ENCODE measurements at regions not wholly inside any gene's neighbourhood (a gene's known extent, or its start where the extent isn't known, plus 50 kb on each side); places are given as distances from the start of the nearest gene placed in this dataset.
A peak's percentile ranks its signal among the peaks of the same experiment; 100 is the strongest.

DNA sequence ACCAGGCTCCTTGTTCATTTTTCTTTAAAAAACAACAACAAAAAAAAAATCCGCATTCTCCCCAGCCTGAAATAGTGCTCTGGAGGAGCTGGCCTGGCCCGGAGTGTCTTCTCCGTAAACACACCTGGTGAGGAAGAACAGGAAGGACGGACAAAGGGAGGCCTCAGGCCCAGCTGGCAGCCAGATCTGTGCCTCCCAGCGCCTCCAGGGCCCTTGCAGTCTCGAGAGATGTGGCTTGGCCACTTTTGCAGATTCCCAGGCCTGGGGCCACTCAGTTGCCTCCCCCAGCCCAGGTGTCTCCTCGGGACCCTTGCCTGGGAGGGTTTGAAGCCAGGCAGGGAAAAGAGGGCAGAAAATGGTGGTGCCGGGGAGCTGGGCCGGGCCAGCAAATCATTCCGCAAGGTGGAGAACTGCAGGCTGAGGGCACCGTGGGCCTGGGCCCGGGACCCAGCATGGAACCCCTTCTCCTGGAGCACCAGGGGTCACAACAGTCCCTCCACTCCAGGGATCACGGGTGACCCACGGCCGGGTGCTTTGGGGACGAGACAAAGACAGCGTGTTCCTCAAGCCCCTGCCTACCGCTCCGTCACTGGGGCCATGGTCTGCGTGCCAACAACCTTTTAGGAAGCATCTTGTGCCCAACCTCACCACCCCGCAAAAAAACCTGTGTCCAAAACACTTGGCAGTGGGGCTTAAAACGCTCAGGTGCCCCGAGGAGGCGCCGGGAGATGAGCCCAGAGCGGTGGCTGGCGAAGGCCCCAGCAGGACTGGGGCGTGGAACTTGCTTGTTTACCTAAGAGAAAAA is 67.1 kb upstream of the WNT7B start:
- H3K9me3 ChIP-seq = no peaks in the 10 kb centered on the region
- H3K27me3 ChIP-seq (ENCODE audit: insufficient read depth) = no peaks in the 10 kb centered on the region
- DNase-seq = no peak
- no peak for TF ChIP-seq FOSL2 (IDR thresholded peaks at IDR 0.05; ENCODE audit: borderline replicate concordance, low read depth)
- no peak for TF ChIP-seq TCF12 (IDR thresholded peaks at IDR 0.05)
- TF ChIP-seq, protein P1, sequence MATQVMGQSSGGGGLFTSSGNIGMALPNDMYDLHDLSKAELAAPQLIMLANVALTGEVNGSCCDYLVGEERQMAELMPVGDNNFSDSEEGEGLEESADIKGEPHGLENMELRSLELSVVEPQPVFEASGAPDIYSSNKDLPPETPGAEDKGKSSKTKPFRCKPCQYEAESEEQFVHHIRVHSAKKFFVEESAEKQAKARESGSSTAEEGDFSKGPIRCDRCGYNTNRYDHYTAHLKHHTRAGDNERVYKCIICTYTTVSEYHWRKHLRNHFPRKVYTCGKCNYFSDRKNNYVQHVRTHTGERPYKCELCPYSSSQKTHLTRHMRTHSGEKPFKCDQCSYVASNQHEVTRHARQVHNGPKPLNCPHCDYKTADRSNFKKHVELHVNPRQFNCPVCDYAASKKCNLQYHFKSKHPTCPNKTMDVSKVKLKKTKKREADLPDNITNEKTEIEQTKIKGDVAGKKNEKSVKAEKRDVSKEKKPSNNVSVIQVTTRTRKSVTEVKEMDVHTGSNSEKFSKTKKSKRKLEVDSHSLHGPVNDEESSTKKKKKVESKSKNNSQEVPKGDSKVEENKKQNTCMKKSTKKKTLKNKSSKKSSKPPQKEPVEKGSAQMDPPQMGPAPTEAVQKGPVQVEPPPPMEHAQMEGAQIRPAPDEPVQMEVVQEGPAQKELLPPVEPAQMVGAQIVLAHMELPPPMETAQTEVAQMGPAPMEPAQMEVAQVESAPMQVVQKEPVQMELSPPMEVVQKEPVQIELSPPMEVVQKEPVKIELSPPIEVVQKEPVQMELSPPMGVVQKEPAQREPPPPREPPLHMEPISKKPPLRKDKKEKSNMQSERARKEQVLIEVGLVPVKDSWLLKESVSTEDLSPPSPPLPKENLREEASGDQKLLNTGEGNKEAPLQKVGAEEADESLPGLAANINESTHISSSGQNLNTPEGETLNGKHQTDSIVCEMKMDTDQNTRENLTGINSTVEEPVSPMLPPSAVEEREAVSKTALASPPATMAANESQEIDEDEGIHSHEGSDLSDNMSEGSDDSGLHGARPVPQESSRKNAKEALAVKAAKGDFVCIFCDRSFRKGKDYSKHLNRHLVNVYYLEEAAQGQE (IDR thresholded peaks at IDR 0.05; ENCODE audit: low read depth, low read length) = no peak
- TF ChIP-seq EZH2phosphoT487 (IDR thresholded peaks at IDR 0.05; ENCODE audit: borderline replicate concordance, low read depth) = no peak
- TF ChIP-seq YY1 (IDR thresholded peaks at IDR 0.05; ENCODE audit: low read depth) = no peak
- TF ChIP-seq MEF2A (IDR thresholded peaks at IDR 0.05; ENCODE audit: borderline replicate concordance, low read depth) = no peak
- TF ChIP-seq GATA2 (CRISPR knock-in tag; IDR thresholded peaks at IDR 0.05) = no peak
- TF ChIP-seq NRF1 (IDR thresholded peaks at IDR 0.05; ENCODE audit: low read depth, low read length) = no peak
- no peak for TF ChIP-seq GABPA (IDR thresholded peaks at IDR 0.05; ENCODE audit: low read depth)
- H3K9me2 ChIP-seq = no peaks in the 10 kb centered on the region
- H3K4me2 ChIP-seq = peak overlapping the region; percentile 58; the same call in 1 of the 2 replicates
- H4K20me1 ChIP-seq (ENCODE audit: insufficient read depth) = no peaks in the 10 kb centered on the region
- ChIA-PET CTCF (interaction anchor here (0.8 to 2.9 kb wide), 4 partner anchors 7 to 49 kb away, joined by 3 to 14 read pairs (median 3); no protein-coding TSS in a partner anchor), POLR2A (no interaction called here)
- no peaks in the 10 kb centered on the region for H3K36me3 ChIP-seq (replicated peaks in 1 of 2; ENCODE audit: control insufficient read depth in 1 of 2, insufficient read depth in 2 of 2, low read length in 1 of 2)
- peaks cover 7% of the 10 kb centered on the region for H3F3A ChIP-seq (replicated peaks; ENCODE audit: insufficient read depth)
- WGBS (ENCODE audit: low lambda C conversion rate) = 88% methylated on average over 19 of the region's 28 CpGs
- H3K4me1 ChIP-seq (ENCODE audit: control insufficient read depth in 1 of 2, insufficient read depth in 2 of 2, low read depth in 1 of 2, low read length in 1 of 2) = peaks cover 0 to 24% of the 10 kb centered on the region in 2 experiments; a peak in 3 of 4 replicates
- H3K79me2 ChIP-seq (ENCODE audit: insufficient read depth) = no peaks in the 10 kb centered on the region
- peak overlapping the region; percentile 17; the same call in 1 of the 2 replicates for H3K9ac ChIP-seq
- no peak overlapping the region for H3K27ac ChIP-seq (ENCODE audit: low read depth in 2 of 2, low read length in 1 of 2)
- H3K4me3 ChIP-seq (ENCODE audit: low read depth in 2 of 2, low read length in 1 of 2) = no peak overlapping the region
- H2AFZ ChIP-seq (ENCODE audit: low read depth) = peak overlapping the region; percentile 70; the same call in 1 of the 2 replicates

DNA sequence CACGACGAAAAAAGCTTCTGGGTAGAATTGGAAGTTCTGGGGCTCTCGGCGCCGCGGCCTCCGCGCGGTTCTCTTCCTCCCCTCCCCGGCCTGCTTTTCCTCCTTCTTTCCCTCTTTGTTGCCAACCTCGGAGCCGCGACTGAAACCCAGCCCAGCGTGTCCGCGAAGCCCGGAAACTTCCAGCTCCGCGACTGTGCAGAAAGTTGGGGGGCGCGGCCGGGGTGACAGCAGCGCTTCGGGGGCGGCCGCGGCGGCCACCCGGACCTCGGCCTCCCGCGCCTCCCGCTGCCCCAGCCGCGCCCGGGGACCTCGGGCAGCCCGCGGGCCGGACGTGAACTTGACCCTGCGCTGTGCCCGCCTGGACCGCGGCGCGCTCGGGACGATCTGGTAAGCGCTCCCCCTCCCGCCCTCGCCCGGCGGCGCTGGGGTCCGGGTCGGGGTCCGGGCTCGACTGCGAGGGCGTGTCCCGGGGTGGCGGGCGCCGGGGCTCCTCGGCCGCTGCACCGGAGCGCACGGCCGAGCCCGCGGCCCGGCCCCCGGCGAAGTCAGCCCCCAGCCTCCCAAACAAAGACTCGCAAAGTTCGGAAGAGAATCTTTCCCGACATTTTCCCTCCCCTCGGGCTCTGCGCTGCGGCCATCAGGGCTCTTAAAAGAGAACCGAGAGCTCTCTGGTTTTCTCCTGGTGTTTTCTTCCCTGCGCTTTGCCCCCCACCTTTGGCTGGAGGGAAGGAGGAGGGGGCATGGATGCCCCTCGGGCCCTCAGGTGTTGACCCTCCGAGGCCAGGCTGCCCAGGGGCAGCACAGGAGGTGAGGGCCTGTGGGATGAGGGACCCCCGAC is 67.9 kb upstream of the WNT7B start:
- Histone ChIP-seq H3K9me2 (no peaks in the 10 kb centered on the region), H3F3A (replicated peaks; ENCODE audit: insufficient read depth) (peaks cover under 1% of the 10 kb centered on the region), H3K4me3 (ENCODE audit: low read depth in 2 of 2, low read length in 1 of 2) (no peak overlapping the region; a peak in 1 of 4 replicates), H3K4me1 (ENCODE audit: control insufficient read depth in 1 of 2, insufficient read depth in 2 of 2, low read depth in 1 of 2, low read length in 1 of 2) (peaks cover 0 to 18% of the 10 kb centered on the region in 2 experiments; a peak in 3 of 4 replicates), H4K20me1 (ENCODE audit: insufficient read depth) (no peaks in the 10 kb centered on the region), H2AFZ (ENCODE audit: low read depth) (0 out of 2 replicates have a peak overlapping the region, but pooled peaks have one; percentile 70), H3K27me3 (ENCODE audit: insufficient read depth) (no peaks in the 10 kb centered on the region), H3K79me2 (ENCODE audit: insufficient read depth) (no peaks in the 10 kb centered on the region), H3K4me2 (peak overlapping the region; percentile 58; the same call in 1 of the 2 replicates), H3K9ac (peak overlapping the region; percentile 17; the same call in 1 of the 2 replicates), H3K36me3 (replicated peaks in 1 of 2; ENCODE audit: control insufficient read depth in 1 of 2, insufficient read depth in 2 of 2, low read length in 1 of 2) (no peaks in the 10 kb centered on the region), H3K9me3 (no peaks in the 10 kb centered on the region), H3K27ac (ENCODE audit: low read depth in 2 of 2, low read length in 1 of 2) (no peak overlapping the region)
- ChIA-PET POLR2A (interaction anchor here (1.1 kb wide), 1 partner anchor 8 kb away, joined by 3 read pairs; no protein-coding TSS in a partner anchor), CTCF (interaction anchor here (0.8 to 2.9 kb wide), 4 partner anchors 8 to 50 kb away, joined by 3 to 14 read pairs (median 3); no protein-coding TSS in a partner anchor)
- no peak for DNase-seq
- 70% methylated on average over 28 of the region's 87 CpGs for WGBS (ENCODE audit: low lambda C conversion rate)
- no peak for TF ChIP-seq ELF1 (IDR thresholded peaks at IDR 0.05)
- TF ChIP-seq TAF1 (IDR thresholded peaks at IDR 0.05; ENCODE audit: borderline replicate concordance, low read depth, low read length) = no peak
- no peak for TF ChIP-seq NRF1 (IDR thresholded peaks at IDR 0.05; ENCODE audit: low read depth, low read length)
- TF ChIP-seq, protein P2, sequence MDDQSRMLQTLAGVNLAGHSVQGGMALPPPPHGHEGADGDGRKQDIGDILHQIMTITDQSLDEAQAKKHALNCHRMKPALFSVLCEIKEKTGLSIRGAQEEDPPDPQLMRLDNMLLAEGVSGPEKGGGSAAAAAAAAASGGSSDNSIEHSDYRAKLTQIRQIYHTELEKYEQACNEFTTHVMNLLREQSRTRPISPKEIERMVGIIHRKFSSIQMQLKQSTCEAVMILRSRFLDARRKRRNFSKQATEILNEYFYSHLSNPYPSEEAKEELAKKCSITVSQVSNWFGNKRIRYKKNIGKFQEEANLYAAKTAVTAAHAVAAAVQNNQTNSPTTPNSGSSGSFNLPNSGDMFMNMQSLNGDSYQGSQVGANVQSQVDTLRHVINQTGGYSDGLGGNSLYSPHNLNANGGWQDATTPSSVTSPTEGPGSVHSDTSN (IDR thresholded peaks at IDR 0.05) = no peak
- no peak for TF ChIP-seq MEF2A (IDR thresholded peaks at IDR 0.05; ENCODE audit: borderline replicate concordance, low read depth)
- TF ChIP-seq CHD2 (IDR thresholded peaks at IDR 0.05; ENCODE audit: low read length, partially characterized antibody) = no peak
- no peak for TF ChIP-seq GATA2 (CRISPR knock-in tag; IDR thresholded peaks at IDR 0.05)
- TF ChIP-seq USF2 (IDR thresholded peaks at IDR 0.05; ENCODE audit: borderline replicate concordance, low read depth, low read length) = no peak
- TF ChIP-seq USF1 (IDR thresholded peaks at IDR 0.05; ENCODE audit: borderline replicate concordance, low read depth) = no peak
- TF ChIP-seq POLR2AphosphoS5 (IDR thresholded peaks at IDR 0.05; ENCODE audit: low read depth, low read length) = no peak
- no peak for TF ChIP-seq MXI1 (IDR thresholded peaks at IDR 0.05; ENCODE audit: low read depth, low read length)
- TF ChIP-seq FOXM1 (IDR thresholded peaks at IDR 0.05; ENCODE audit: low read depth) = no peak
